GM18909 (cell line): ENCODE measurements at regions not wholly inside any gene's neighbourhood (a gene's known extent, or its start where the extent isn't known, plus 50 kb on each side); places are given as distances from the start of the nearest gene placed in this dataset.
A peak's percentile ranks its signal among the peaks of the same experiment; 100 is the strongest.

Experiments
- ATAC-seq: cut with Tn5 transposase; IDR thresholded peaks from one replicate; pipeline ENCODE4 v1.9.1; 2021; ENCODE audit warnings: mild to moderate bottlenecking; ENCODE audit not compliant: unreplicated experiment, poor library complexity

GRCh38 chr1:194342484-194343262 lies 1156.3 kb upstream of the B3GALT2 start:
- no peak for ATAC-seq

- no peak for ATAC-seq
Observed at GRCh38 chr1:194341587-194341986, 1155.2 kb upstream of the B3GALT2 start.

- ATAC-seq, result no peak
Observed at GRCh38 chr1:194339471-194339870, 1153.1 kb upstream of the B3GALT2 start.

DNA sequence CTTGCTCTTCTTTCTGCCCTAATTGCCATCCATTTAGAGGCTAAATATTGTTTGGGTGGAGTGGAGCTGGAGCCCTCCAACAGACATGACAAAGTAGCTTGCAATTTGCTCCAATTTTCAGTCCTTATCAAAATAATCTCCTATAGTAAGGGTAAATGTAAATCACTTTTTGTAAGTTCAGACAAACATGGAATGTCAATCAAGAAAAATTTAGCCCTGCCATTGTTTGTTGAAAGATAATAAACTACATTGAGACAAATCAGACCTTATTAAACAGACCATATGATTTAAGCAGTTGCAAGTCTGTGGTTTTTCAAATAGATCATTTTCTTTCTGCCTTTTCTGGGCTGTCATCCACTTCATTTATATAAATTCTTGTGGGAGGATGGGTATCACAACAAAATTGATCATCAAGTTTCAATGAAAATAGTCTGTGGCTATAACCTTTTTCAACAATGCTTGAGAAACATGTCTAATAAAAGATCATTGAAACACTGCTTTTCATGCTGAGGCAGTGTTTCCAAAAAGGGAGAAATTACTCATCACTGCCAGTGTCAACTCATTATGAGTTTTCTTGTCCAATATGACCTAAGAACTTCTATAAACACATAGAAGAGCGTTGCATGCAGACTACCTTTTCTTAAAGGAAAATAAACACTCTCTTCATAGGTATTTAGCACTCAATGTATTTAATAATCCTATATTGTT lies 1152.0 kb upstream of the B3GALT2 start:
- ATAC-seq, result no peak

GRCh38 chr1:194333240-194333639 lies 1146.8 kb upstream of the B3GALT2 start:
- ATAC-seq, result no peak

- no peak for ATAC-seq
Observed at GRCh38 chr1:194331758-194332157, 1145.3 kb upstream of the B3GALT2 start.

DNA sequence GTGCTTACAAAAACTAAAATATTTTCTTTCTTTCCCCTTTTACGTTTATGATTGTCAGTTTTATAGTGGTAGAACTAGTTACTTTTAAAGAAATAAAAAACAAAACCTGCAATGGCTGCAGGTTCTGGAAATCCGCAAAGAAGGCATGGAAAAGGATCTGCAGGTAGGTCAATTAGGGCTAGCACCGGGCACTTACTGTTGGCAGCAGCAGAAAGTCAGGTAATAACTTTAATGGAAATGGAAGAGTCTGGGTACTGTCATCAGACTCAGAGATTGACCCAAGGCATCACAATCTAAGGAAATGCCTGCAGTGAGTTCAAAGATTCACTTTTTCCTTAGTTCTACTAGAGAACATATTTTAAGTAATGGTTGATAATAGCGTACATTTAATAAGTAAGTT lies 1136.3 kb upstream of the B3GALT2 start:
- no peak for ATAC-seq

DNA sequence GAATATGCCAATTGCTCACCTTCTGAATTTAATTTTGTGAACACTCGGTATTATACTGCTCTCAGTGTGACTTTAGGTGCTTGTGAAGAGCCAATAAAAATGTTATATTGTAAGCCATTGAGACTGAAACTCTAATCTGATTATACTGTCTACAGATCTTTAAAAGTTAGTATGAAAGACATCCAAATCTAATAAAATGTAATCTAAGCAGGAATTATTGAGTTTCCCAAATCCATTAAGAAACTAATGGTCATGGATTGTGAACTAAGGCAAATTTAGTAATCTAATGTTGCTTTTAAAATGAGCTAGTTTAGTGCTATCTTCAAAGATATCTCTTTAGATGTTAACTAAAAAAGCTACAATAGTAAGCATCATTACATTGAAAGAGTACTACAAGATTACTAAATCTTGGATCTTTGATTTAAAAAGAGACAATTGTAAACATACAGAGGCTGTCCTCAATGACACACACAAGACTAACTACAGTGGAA lies 1132.4 kb upstream of the B3GALT2 start:
- no peak for ATAC-seq

- no peak for ATAC-seq
Observed at GRCh38 chr1:194309697-194310096, 1123.3 kb upstream of the B3GALT2 start.

GRCh38 chr1:194309269-194309668 lies 1122.9 kb upstream of the B3GALT2 start:
- ATAC-seq, result no peak

DNA sequence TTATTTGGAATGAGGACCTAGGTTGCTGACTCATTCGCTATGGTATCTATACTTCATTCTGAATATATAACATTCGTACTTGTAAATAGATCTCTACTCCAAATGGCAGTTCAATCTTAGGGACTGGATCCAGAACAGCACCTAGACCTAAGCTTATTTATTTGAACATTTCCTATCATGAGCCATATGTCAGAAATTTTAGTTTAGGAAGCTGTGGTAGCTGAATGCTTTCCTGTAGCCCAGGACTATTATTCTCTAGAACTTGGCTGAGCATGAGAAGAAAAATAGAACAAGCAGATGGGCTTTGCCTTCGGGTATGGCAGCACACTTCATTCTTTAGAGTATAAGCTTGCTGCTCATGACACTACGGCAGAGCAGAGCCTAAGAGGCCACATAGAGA lies 1114.4 kb upstream of the B3GALT2 start:
- ATAC-seq, result no peak

- no peak for ATAC-seq
Observed at GRCh38 chr1:194300340-194300739, 1113.9 kb upstream of the B3GALT2 start.

DNA sequence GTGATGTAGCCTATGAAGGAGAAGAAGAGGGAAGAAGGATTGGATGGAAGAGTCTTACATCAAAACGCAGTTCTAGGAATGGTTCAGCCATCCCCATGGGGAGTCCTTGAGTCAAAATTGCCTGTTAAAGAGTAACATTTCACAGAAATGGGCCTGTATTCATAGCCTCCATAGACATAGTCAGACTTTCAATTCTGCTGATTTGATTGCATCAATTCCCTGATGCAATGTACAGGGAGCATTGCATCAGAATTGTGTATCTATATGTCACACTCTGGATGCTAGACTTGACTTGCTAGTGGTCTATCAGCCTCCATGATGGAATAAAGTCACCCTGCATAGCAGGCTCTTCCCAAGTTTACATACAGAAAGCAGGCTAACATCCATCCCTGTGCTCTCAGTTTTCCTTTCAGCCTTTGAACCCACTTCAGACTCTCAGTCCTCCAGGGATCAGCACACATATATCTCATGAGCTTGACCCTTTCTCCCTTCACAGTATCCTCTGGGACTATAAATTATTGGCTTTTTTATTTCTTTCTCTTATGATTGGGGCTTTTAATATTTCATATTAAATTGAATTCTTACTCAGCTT lies 1111.7 kb upstream of the B3GALT2 start:
- no peak for ATAC-seq

DNA sequence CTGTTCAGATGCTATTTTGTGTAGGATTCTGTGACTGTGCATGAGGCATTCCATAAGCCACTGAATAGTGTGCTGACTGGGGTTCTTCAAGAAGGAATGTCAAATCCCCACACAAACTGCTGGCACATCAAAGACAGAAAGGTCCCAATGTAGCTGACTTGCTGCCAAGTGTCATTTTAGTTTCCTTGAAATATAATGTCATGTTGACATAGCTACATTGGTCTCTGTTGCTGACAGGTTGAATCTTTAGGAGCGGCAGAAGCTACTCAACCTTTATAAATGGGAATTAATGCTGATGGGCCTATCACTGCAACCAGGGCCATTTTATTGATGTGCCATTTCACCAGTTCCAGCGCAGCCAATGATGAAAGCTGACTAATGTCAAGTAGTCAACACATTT lies 1110.7 kb upstream of the B3GALT2 start:
- ATAC-seq, result no peak

DNA sequence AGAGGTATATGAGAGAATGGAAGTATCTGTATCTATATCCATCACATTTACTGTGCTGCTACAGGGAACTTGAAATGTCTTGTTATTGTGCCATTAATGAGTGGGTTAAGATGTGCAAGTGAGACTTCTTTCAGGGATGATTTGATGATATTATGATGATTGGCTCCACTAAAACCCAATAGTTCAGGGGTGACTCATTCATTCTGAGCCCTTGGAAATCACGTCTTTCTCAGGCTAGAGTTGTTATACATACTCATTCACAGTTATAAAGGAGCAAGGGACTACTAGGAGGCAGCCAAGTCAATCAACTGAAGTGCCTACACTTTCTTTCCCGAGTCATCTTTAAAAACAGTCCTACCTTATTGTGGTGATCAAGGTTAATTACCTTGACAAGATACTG lies 1109.8 kb upstream of the B3GALT2 start:
- no peak for ATAC-seq

DNA sequence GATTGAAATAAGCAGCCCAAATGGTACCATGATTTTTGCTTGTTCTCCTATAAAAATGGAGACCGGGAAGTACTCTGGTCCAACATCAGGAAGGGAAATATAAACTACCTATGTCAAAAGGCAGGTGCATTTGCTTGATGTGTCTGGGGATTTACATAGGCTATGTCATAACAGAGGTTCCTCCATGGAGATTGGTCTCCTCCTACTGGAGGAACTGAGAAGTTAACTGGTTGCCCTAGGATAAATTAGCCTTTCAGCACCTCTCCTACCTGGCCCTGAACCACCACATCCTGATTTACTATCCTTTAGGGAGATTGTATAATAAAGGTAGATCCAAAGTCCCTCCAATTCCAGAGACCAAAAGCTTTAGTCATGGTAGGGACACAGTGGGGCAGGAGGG lies 1109.3 kb upstream of the B3GALT2 start:
- ATAC-seq, result peak; percentile 96

GRCh38 chr1:194293851-194294405 lies 1107.5 kb upstream of the B3GALT2 start:
- no peak for ATAC-seq

DNA sequence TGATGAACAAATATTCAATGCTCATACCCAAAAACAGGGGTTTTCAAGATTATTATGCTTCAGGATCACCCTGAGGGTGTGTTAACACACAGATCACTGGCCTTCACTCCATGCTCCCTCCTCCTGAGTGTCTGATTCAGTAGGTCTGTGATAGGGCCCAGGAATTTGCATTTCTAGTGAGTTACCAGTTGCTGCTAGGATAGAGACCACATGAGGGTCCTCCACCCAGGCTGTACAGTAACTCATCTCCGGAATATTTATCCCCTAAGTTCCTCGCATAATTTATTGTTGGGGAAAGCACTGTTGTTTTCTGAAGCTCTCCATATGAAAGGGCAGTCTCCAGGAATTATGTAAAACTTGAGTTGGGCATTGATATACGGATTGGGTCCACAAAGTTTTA lies 1106.6 kb upstream of the B3GALT2 start:
- ATAC-seq, result no peak

GRCh38 chr1:194289569-194290266 lies 1103.3 kb upstream of the B3GALT2 start:
- peak; percentile 99 for ATAC-seq

- no peak for ATAC-seq
Observed at GRCh38 chr1:194288238-194288637, 1101.8 kb upstream of the B3GALT2 start.
